Gastroesophageal sphincter (tissue), 4 donors: ENCODE measurements at regions not wholly inside any gene's neighbourhood (a gene's known extent, or its start where the extent isn't known, plus 50 kb on each side); places are given as distances from the start of the nearest gene placed in this dataset.

Source experiments
- ATAC-seq: fragments of 150-250 bp; one replicate; pipeline ENCODE4 v1.9.1; 2016; ENCODE audit warnings: mild to moderate bottlenecking, moderate library complexity
- H3K27ac ChIP-seq, 4 donors: fragments of 200-600 bp; sonication (generic) in 3 of 4; 1 replicate in 3 of 4; 2 replicates in 1 of 4; pipeline ENCODE4 v1.5.1; 2016 to 2019
- H3K27me3 ChIP-seq: fragments of 200-600 bp; sonication (generic); one replicate; pipeline ENCODE4 v1.5.1; 2019
- H3K36me3 ChIP-seq, 2 donors: fragments of 200-600 bp; sonication (generic); one replicate each; pipeline ENCODE4 v1.5.1; 2019; ENCODE audit warnings: control low read depth in 1 of 2
- H3K4me1 ChIP-seq, 3 donors: fragments of 200-600 bp; sonication (generic); 1 replicate in 2 of 3; 2 replicates in 1 of 3; pipeline ENCODE4 v1.5.1; 2016 to 2019; ENCODE audit warnings: control low read depth in 2 of 3
- H3K4me3 ChIP-seq, 2 donors: fragments of 200-600 bp; sonication (generic); one replicate each; pipeline ENCODE4 v1.5.1; 2019; ENCODE audit warnings: mild to moderate bottlenecking in 1 of 2, moderate library complexity in 1 of 2
- H3K9me3 ChIP-seq, 3 donors: fragments of 200-600 bp; sonication (generic); one replicate each; pipeline ENCODE4 v1.5.1; 2017 to 2019; ENCODE audit warnings: control low read depth in 2 of 3
- EP300 ChIP-seq: sonication (generic); formaldehyde crosslinking; IDR thresholded peaks from one replicate; pipeline ENCODE4 v1.6.1; 2017; ENCODE audit warnings: antibody characterized with exemption, mild to moderate bottlenecking
- POLR2A ChIP-seq, 2 donors: fragments of 450-650 bp; IDR thresholded peaks; one replicate each; pipeline ENCODE4 v1.6.1; 2017; ENCODE audit warnings: antibody characterized with exemption in 2 of 2, mild to moderate bottlenecking in 2 of 2, moderate library complexity in 1 of 2
- POLR2AphosphoS5 ChIP-seq: sonication (generic); formaldehyde crosslinking; IDR thresholded peaks from one replicate; pipeline ENCODE4 v1.6.1; 2017; ENCODE audit warnings: antibody characterized with exemption
- WGBS, 2 donors: methylation state at CpG; one replicate each; pipeline ENCODE4 v1.1.5; 2018; ENCODE audit warnings: low coverage in 1 of 2; 5-methylcytosine and 5-hydroxymethylcytosine counted together
- TF ChIP-seq, protein P1 (sequence below), 4 experiments: fragments of 200-600 bp in 2 of 4; fragments of 450-650 bp in 2 of 4; sonication (generic) in 1 of 4; IDR thresholded peaks; one replicate each; pipeline ENCODE4 v1.5.1; 2017 to 2019; ENCODE audit warnings: antibody characterized with exemption in 4 of 4, mild to moderate bottlenecking in 2 of 4, moderate library complexity in 2 of 4

DNA sequence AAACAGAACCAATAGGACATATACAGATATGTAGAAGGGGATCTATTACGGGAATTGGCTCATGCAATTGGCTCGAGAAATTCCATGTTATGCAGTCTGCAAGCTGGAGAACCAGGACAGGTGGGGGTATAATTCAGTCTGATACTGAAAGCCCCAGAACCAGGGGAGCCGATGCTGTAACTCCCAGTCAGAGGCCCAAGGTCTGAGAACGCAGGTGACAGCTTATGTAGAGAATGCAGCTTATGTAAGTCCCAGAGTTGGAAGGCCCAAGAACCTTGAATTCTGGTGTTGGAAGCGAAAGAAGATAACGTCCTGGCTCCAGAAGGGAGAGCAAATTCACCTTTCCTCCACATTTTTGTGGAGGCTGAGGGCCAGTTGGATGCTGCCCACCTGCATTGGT lies 62.7 kb downstream of the CCNL1 start:
- Histone ChIP-seq H3K36me3 (no peaks in the 10 kb centered on the region), H3K4me1 (peaks cover 0 to 24% (median 4%) of the 10 kb centered on the region in 3 donors), H3K27me3 (no peaks in the 10 kb centered on the region), H3K27ac (peak overlapping the region in 1 of 4 donors; percentile 18), H3K9me3 (no peaks in the 10 kb centered on the region), H3K4me3 (no peak overlapping the region)
- ATAC-seq, result no peak
- TF ChIP-seq EP300 (no peak), POLR2AphosphoS5 (no peak), POLR2A (IDR thresholded peaks at IDR 0.05) (no peak)
- TF ChIP-seq, protein P1, sequence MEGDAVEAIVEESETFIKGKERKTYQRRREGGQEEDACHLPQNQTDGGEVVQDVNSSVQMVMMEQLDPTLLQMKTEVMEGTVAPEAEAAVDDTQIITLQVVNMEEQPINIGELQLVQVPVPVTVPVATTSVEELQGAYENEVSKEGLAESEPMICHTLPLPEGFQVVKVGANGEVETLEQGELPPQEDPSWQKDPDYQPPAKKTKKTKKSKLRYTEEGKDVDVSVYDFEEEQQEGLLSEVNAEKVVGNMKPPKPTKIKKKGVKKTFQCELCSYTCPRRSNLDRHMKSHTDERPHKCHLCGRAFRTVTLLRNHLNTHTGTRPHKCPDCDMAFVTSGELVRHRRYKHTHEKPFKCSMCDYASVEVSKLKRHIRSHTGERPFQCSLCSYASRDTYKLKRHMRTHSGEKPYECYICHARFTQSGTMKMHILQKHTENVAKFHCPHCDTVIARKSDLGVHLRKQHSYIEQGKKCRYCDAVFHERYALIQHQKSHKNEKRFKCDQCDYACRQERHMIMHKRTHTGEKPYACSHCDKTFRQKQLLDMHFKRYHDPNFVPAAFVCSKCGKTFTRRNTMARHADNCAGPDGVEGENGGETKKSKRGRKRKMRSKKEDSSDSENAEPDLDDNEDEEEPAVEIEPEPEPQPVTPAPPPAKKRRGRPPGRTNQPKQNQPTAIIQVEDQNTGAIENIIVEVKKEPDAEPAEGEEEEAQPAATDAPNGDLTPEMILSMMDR (IDR thresholded peaks at IDR 0.05), result no peak
- WGBS, 2 donors, result 88 to 98% methylated on average over 4 to 5 of the region's 6 CpGs

DNA sequence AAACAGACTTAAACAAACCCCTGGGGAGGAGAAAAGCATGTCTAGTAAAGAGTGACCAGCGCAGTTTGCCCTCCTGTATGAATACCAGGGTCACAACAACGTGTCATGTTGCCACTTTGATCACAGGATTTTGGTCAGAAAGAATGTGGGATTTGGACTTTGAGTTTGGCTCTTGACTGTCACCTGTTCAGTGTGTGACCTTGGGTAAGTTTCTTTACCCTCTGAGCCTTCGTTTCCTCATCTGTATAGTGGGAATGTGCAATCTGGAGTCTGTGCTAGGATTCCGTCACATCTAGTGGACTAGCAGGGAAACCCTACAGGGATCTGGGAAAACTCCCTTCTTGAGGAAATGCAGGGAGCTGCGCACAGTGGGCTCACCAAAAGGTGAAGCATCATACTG lies 63.6 kb downstream of the CCNL1 start:
- no peak for TF ChIP-seq POLR2A (IDR thresholded peaks at IDR 0.05)
- TF ChIP-seq POLR2AphosphoS5, result no peak
- TF ChIP-seq, protein P1 (IDR thresholded peaks at IDR 0.05), result no peak
- TF ChIP-seq EP300, result no peak

More for the DNA sequence above, 63.6 kb downstream of the CCNL1 start:
- Histone ChIP-seq H3K4me3 (no peak overlapping the region), H3K9me3 (no peaks in the 10 kb centered on the region), H3K36me3 (no peaks in the 10 kb centered on the region), H3K27me3 (no peaks in the 10 kb centered on the region), H3K4me1 (peaks cover 0 to 24% (median 4%) of the 10 kb centered on the region in 3 donors), H3K27ac (no peak overlapping the region)
- ATAC-seq, result no peak
- WGBS, 2 donors, result 67 to 92% methylated on average over 1 to 5 of the region's 5 CpGs
